ENCODE measurements at regions not wholly inside any gene's neighbourhood (a gene's known extent, or its start where the extent isn't known, plus 50 kb on each side); places are given as distances from the start of the nearest gene placed in this dataset.

GRCh38 chr3:152942366-152942765, 107.4 kb downstream of the P2RY1 start:
- Histone ChIP-seq H3F3A (ENCODE audit: low read depth) (no peaks in the 10 kb centered on the region), H3K9ac (no peak overlapping the region), H3K36me3 (no peaks in the 10 kb centered on the region), H2AFZ (replicated peaks) (no peak overlapping the region), H3K27me3 (no peaks in the 10 kb centered on the region), H3K27ac (no peak overlapping the region), H3K4me3 (no peak overlapping the region), H3K4me2 (no peak overlapping the region), H3K79me2 (ENCODE audit: low read depth) (no peaks in the 10 kb centered on the region), H3K4me1 (no peaks in the 10 kb centered on the region), H3K9me3 (ENCODE audit: low read depth) (no peaks in the 10 kb centered on the region), H4K20me1 (ENCODE audit: low read depth) (no peaks in the 10 kb centered on the region)
- H3K4me1 Mint-ChIP-seq = peaks cover 3% of the 10 kb centered on the region
- no peaks in the 10 kb centered on the region for H3K9me3 Mint-ChIP-seq
- no peak overlapping the region for H3K27ac Mint-ChIP-seq
- no peaks in the 10 kb centered on the region for H3K36me3 Mint-ChIP-seq
- no peak overlapping the region for H3K4me3 Mint-ChIP-seq
- no peaks in the 10 kb centered on the region for H3K27me3 Mint-ChIP-seq (ENCODE audit: insufficient read depth, low read depth)
- TF ChIP-seq EZH2phosphoT487 (IDR thresholded peaks at IDR 0.05) = no peak
- TF ChIP-seq EZH2 (IDR thresholded peaks at IDR 0.05) = no peak
- no peak for TF ChIP-seq CTCF (IDR thresholded peaks at IDR 0.05)
- no peak for DNase-seq (ENCODE audit: low spot score)

GRCh38 chr3:152943645-152944044, 108.7 kb downstream of the P2RY1 start:
- Histone ChIP-seq H4K20me1 (ENCODE audit: low read depth) (no peaks in the 10 kb centered on the region), H3K9me3 (ENCODE audit: low read depth) (no peaks in the 10 kb centered on the region), H3K79me2 (ENCODE audit: low read depth) (no peaks in the 10 kb centered on the region), H3K4me2 (no peak overlapping the region), H3F3A (ENCODE audit: low read depth) (no peaks in the 10 kb centered on the region), H3K9ac (no peak overlapping the region), H2AFZ (replicated peaks) (no peak overlapping the region), H3K27ac (no peak overlapping the region), H3K27me3 (no peaks in the 10 kb centered on the region), H3K4me3 (no peak overlapping the region), H3K4me1 (no peaks in the 10 kb centered on the region), H3K36me3 (no peaks in the 10 kb centered on the region)
- no peak for TF ChIP-seq EZH2 (IDR thresholded peaks at IDR 0.05)
- TF ChIP-seq CTCF (IDR thresholded peaks at IDR 0.05) = no peak
- no peak for TF ChIP-seq EZH2phosphoT487 (IDR thresholded peaks at IDR 0.05)
- no peak for DNase-seq (ENCODE audit: low spot score)
- no peaks in the 10 kb centered on the region for H3K27me3 Mint-ChIP-seq (ENCODE audit: insufficient read depth, low read depth)
- no peaks in the 10 kb centered on the region for H3K36me3 Mint-ChIP-seq
- no peaks in the 10 kb centered on the region for H3K9me3 Mint-ChIP-seq
- H3K4me3 Mint-ChIP-seq = no peak overlapping the region
- peaks cover 3% of the 10 kb centered on the region for H3K4me1 Mint-ChIP-seq
- H3K27ac Mint-ChIP-seq = no peak overlapping the region

GRCh38 chr3:152944671-152945070, 109.7 kb downstream of the P2RY1 start:
- H3F3A ChIP-seq (ENCODE audit: low read depth) = no peaks in the 10 kb centered on the region
- H2AFZ ChIP-seq (replicated peaks) = no peak overlapping the region
- peaks cover 3% of the 10 kb centered on the region for H3K4me1 Mint-ChIP-seq
- no peak for TF ChIP-seq EZH2 (IDR thresholded peaks at IDR 0.05)
- TF ChIP-seq EZH2phosphoT487 (IDR thresholded peaks at IDR 0.05) = no peak
- no peak for TF ChIP-seq CTCF (IDR thresholded peaks at IDR 0.05)
- H3K27me3 ChIP-seq = no peaks in the 10 kb centered on the region
- H3K27ac Mint-ChIP-seq = no peak overlapping the region
- H4K20me1 ChIP-seq (ENCODE audit: low read depth) = no peaks in the 10 kb centered on the region
- DNase-seq (ENCODE audit: low spot score) = no peak
- H3K9ac ChIP-seq = no peak overlapping the region
- no peaks in the 10 kb centered on the region for H3K79me2 ChIP-seq (ENCODE audit: low read depth)
- no peak overlapping the region for H3K27ac ChIP-seq
- no peak overlapping the region for H3K4me2 ChIP-seq
- no peak overlapping the region for H3K4me3 ChIP-seq
- no peaks in the 10 kb centered on the region for H3K9me3 ChIP-seq (ENCODE audit: low read depth)
- H3K4me1 ChIP-seq = no peaks in the 10 kb centered on the region
- no peaks in the 10 kb centered on the region for H3K9me3 Mint-ChIP-seq
- H3K4me3 Mint-ChIP-seq = no peak overlapping the region
- H3K36me3 Mint-ChIP-seq = no peaks in the 10 kb centered on the region
- H3K36me3 ChIP-seq = no peaks in the 10 kb centered on the region
- no peaks in the 10 kb centered on the region for H3K27me3 Mint-ChIP-seq (ENCODE audit: insufficient read depth, low read depth)

- no peak overlapping the region for H3K27ac Mint-ChIP-seq
- Histone ChIP-seq H3K36me3 (no peaks in the 10 kb centered on the region), H3F3A (ENCODE audit: low read depth) (no peaks in the 10 kb centered on the region), H3K27me3 (no peaks in the 10 kb centered on the region), H4K20me1 (ENCODE audit: low read depth) (no peaks in the 10 kb centered on the region), H3K79me2 (ENCODE audit: low read depth) (no peaks in the 10 kb centered on the region), H3K4me2 (no peak overlapping the region), H3K9ac (no peak overlapping the region), H3K4me1 (no peaks in the 10 kb centered on the region), H3K4me3 (no peak overlapping the region), H3K27ac (no peak overlapping the region), H3K9me3 (ENCODE audit: low read depth) (no peaks in the 10 kb centered on the region), H2AFZ (replicated peaks) (no peak overlapping the region)
- H3K27me3 Mint-ChIP-seq (ENCODE audit: insufficient read depth, low read depth) = no peaks in the 10 kb centered on the region
- no peak overlapping the region for H3K4me3 Mint-ChIP-seq
- H3K36me3 Mint-ChIP-seq = no peaks in the 10 kb centered on the region
- no peaks in the 10 kb centered on the region for H3K9me3 Mint-ChIP-seq
- DNase-seq (ENCODE audit: low spot score) = no peak
- TF ChIP-seq EZH2phosphoT487 (IDR thresholded peaks at IDR 0.05) (no peak), EZH2 (IDR thresholded peaks at IDR 0.05) (no peak), CTCF (IDR thresholded peaks at IDR 0.05) (no peak)
- peaks cover 3% of the 10 kb centered on the region for H3K4me1 Mint-ChIP-seq
Measured at GRCh38 chr3:152945556-152945955, 110.6 kb downstream of the P2RY1 start.
